ENCODE measurements at regions not wholly inside any gene's neighbourhood (a gene's known extent, or its start where the extent isn't known, plus 50 kb on each side); places are given as distances from the start of the nearest gene placed in this dataset.

GRCh38 chr17:53736516-53737240 lies 86.0 kb upstream of the KIF2B start:
- in situ Hi-C loops (cut with MboI; ENCODE audit: low sequenced_read_pairs, unreplicated experiment), result no loop called here
- TF ChIP-seq, protein P1, sequence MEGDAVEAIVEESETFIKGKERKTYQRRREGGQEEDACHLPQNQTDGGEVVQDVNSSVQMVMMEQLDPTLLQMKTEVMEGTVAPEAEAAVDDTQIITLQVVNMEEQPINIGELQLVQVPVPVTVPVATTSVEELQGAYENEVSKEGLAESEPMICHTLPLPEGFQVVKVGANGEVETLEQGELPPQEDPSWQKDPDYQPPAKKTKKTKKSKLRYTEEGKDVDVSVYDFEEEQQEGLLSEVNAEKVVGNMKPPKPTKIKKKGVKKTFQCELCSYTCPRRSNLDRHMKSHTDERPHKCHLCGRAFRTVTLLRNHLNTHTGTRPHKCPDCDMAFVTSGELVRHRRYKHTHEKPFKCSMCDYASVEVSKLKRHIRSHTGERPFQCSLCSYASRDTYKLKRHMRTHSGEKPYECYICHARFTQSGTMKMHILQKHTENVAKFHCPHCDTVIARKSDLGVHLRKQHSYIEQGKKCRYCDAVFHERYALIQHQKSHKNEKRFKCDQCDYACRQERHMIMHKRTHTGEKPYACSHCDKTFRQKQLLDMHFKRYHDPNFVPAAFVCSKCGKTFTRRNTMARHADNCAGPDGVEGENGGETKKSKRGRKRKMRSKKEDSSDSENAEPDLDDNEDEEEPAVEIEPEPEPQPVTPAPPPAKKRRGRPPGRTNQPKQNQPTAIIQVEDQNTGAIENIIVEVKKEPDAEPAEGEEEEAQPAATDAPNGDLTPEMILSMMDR (IDR thresholded peaks at IDR 0.05; ENCODE audit: borderline replicate concordance, control extremely low read depth, extremely low read depth, insufficient read depth, missing control alignments), result no peak
- no peak for DNase-seq (ENCODE audit: low spot score)

DNA sequence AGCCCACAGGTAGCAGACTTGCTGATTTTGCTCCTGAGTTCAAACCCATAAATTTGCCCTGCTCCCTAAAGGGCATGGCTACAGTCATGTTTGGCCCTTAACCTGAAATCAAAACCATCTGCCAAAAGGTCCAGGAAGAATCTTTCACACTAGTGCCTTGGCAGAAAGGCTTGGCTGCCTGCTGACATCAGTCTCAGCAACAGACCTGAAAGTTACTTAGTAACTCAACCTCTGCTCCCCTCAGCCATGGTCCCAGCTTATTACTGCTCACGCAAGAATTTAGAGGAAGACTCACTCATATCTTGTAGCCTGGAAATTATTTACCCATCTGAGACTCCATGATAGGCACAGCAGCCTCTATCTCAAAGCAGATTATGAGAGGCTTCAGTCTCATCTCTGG lies 98.0 kb upstream of the KIF2B start:
- TF ChIP-seq, protein P1 (IDR thresholded peaks at IDR 0.05; ENCODE audit: borderline replicate concordance, control extremely low read depth, extremely low read depth, insufficient read depth, missing control alignments), result no peak
- in situ Hi-C loops (cut with MboI; ENCODE audit: low sequenced_read_pairs, unreplicated experiment), result no loop called here
- no peak for DNase-seq (ENCODE audit: low spot score)

DNA sequence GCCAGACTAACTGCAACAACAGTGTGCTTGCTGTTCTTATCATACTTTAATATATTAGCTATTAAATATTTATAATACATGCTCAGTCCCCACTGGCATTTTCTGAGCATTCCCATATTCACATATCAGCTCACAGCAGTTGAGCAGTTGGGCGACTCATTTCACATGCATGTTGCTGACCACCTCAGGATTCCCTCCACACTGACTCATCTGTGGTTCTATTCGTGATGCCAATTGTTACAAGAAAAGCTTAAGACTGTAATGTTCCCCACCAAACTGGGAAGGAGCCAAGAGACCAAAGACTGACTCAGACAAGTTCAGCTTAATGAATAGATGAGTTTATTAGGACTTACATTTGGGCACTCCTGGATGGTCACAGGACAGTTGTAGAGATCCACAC lies 100.3 kb upstream of the KIF2B start:
- TF ChIP-seq, protein P1 (IDR thresholded peaks at IDR 0.05; ENCODE audit: borderline replicate concordance, control extremely low read depth, extremely low read depth, insufficient read depth, missing control alignments), result no peak
- no peak for DNase-seq (ENCODE audit: low spot score)
- in situ Hi-C loops (cut with MboI; ENCODE audit: low sequenced_read_pairs, unreplicated experiment), result no loop called here

GRCh38 chr17:53721101-53721500 lies 101.6 kb upstream of the KIF2B start:
- in situ Hi-C loops (cut with MboI; ENCODE audit: low sequenced_read_pairs, unreplicated experiment), result no loop called here
- TF ChIP-seq, protein P1 (IDR thresholded peaks at IDR 0.05; ENCODE audit: borderline replicate concordance, control extremely low read depth, extremely low read depth, insufficient read depth, missing control alignments), result no peak
- no peak for DNase-seq (ENCODE audit: low spot score)

DNA sequence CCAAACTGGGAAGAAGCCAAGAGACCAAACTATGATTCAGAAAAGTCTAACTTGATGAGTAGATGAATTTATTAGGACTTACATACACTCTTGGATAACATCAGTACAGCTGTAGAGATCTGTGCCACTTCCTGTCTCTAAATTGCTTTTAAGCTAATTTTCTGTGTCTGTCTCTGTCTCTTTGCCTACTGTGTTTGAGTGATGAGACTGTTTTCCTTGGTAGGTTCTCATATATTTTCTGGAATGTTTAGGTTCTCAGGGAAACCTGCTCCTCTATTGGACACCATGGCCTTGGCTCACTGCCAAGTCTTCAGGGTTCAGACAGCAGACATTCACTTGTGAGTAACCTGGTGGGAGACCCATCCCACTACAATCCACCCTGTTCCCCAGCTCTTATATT lies 103.5 kb upstream of the KIF2B start:
- in situ Hi-C loops (cut with MboI; ENCODE audit: low sequenced_read_pairs, unreplicated experiment), result no loop called here
- DNase-seq (ENCODE audit: low spot score), result no peak
- TF ChIP-seq, protein P1 (IDR thresholded peaks at IDR 0.05; ENCODE audit: borderline replicate concordance, control extremely low read depth, extremely low read depth, insufficient read depth, missing control alignments), result no peak

- TF ChIP-seq, protein P1 (IDR thresholded peaks at IDR 0.05; ENCODE audit: borderline replicate concordance, control extremely low read depth, extremely low read depth, insufficient read depth, missing control alignments), result no peak
- in situ Hi-C loops (cut with MboI; ENCODE audit: low sequenced_read_pairs, unreplicated experiment), result no loop called here
- DNase-seq (ENCODE audit: low spot score), result no peak
These were observed 115.2 kb upstream of the KIF2B start for GRCh38 chr17:53707566-53707965.
